Osteoblast (primary cell): ENCODE measurements at regions not wholly inside any gene's neighbourhood (a gene's known extent, or its start where the extent isn't known, plus 50 kb on each side); places are given as distances from the start of the nearest gene placed in this dataset.

Source experiments
- DNase-seq: peaks from one replicate; pipeline ENCODE4 v3.0.0; 2011; ENCODE audit warnings: low spot score, mixed read lengths; ENCODE audit not compliant: insufficient read length; ENCODE audit errors: missing footprints
- H2AFZ ChIP-seq: 2 replicates; pipeline ENCODE4 v1.6.0; 2011; ENCODE audit warnings: mild to moderate bottlenecking, low read length
- H3K27ac ChIP-seq: 2 replicates; pipeline ENCODE4 v1.5.1; 2011; ENCODE audit warnings: mild to moderate bottlenecking, low read depth, low read length, moderate library complexity
- H3K27me3 ChIP-seq: 2 replicates; pipeline ENCODE4 v1.6.0; 2012; ENCODE audit warnings: mild to moderate bottlenecking, control low read depth, inconsistent platforms, low read length, moderate library complexity; ENCODE audit not compliant: insufficient read depth
- H3K36me3 ChIP-seq: 2 replicates; pipeline ENCODE4 v1.5.1; 2011; ENCODE audit warnings: mild to moderate bottlenecking, low read length, control low read depth, moderate library complexity; ENCODE audit not compliant: insufficient read depth
- H3K4me1 ChIP-seq: 2 replicates; pipeline ENCODE4 v1.5.1; 2011; ENCODE audit warnings: mild to moderate bottlenecking, low read length, control low read depth, moderate library complexity; ENCODE audit not compliant: insufficient read depth
- H3K4me2 ChIP-seq: 2 replicates; pipeline ENCODE4 v1.6.0; 2011; ENCODE audit warnings: mild to moderate bottlenecking, low read length; ENCODE audit not compliant: insufficient read depth
- H3K4me3 ChIP-seq: fragments of 200-600 bp; sonication (generic); 3 replicates; pipeline ENCODE4 v1.5.1; 2012; ENCODE audit warnings: mild to moderate bottlenecking, low read length, inconsistent platforms; ENCODE audit not compliant: insufficient read depth
- H3K79me2 ChIP-seq: 2 replicates; pipeline ENCODE4 v1.6.0; 2012; ENCODE audit warnings: mild to moderate bottlenecking, low read length, control low read depth, inconsistent platforms; ENCODE audit not compliant: insufficient read depth
- H3K9me3 ChIP-seq: 2 replicates; pipeline ENCODE4 v1.5.1; 2011; ENCODE audit warnings: low read depth, low read length, control low read depth
- H4K20me1 ChIP-seq: 2 replicates; pipeline ENCODE4 v1.6.0; 2012; ENCODE audit warnings: mild to moderate bottlenecking, low read length, control low read depth; ENCODE audit not compliant: insufficient read depth
- CTCF ChIP-seq: IDR thresholded peaks from 2 replicates; pipeline ENCODE4 v1.5.1; 2011; ENCODE audit warnings: mild to moderate bottlenecking, low read depth, low read length, moderate library complexity; ENCODE audit errors: extremely low read depth

GRCh38 chr1:209411491-209411929 is 172.0 kb upstream of the CAMK1G start:
- peaks cover 34% of the 10 kb centered on the region for H3K4me1 ChIP-seq
- H2AFZ ChIP-seq, result peak overlapping the region; percentile 76
- no peak for TF ChIP-seq CTCF
- peak overlapping the region; percentile 3 for H3K4me2 ChIP-seq
- no peaks in the 10 kb centered on the region for H4K20me1 ChIP-seq
- no peaks in the 10 kb centered on the region for H3K27me3 ChIP-seq
- no peaks in the 10 kb centered on the region for H3K9me3 ChIP-seq
- no peaks in the 10 kb centered on the region for H3K36me3 ChIP-seq
- peak overlapping the region; percentile 43 for H3K27ac ChIP-seq
- no peak overlapping the region for H3K4me3 ChIP-seq
- no peak for DNase-seq
- H3K79me2 ChIP-seq, result no peaks in the 10 kb centered on the region

- Histone ChIP-seq H3K36me3 (no peaks in the 10 kb centered on the region), H3K27me3 (no peaks in the 10 kb centered on the region), H4K20me1 (no peaks in the 10 kb centered on the region), H2AFZ (peak overlapping the region; percentile 76), H3K27ac (peak overlapping the region; percentile 43), H3K79me2 (no peaks in the 10 kb centered on the region), H3K4me1 (peaks cover 31% of the 10 kb centered on the region), H3K9me3 (no peaks in the 10 kb centered on the region), H3K4me3 (no peak overlapping the region), H3K4me2 (peak overlapping the region; percentile 3)
- no peak for TF ChIP-seq CTCF
- DNase-seq, result peak; percentile 81
Measured at GRCh38 chr1:209412036-209412435, 171.5 kb upstream of the CAMK1G start.

GRCh38 chr1:209412566-209412965 is 170.9 kb upstream of the CAMK1G start:
- Histone ChIP-seq H3K36me3 (no peaks in the 10 kb centered on the region), H3K27ac (no peak overlapping the region), H4K20me1 (no peaks in the 10 kb centered on the region), H3K27me3 (no peaks in the 10 kb centered on the region), H3K4me1 (peaks cover 31% of the 10 kb centered on the region), H3K79me2 (no peaks in the 10 kb centered on the region), H2AFZ (no peak overlapping the region), H3K9me3 (no peaks in the 10 kb centered on the region), H3K4me2 (no peak overlapping the region), H3K4me3 (no peak overlapping the region)
- DNase-seq, result no peak
- TF ChIP-seq CTCF, result no peak

GRCh38 chr1:209413062-209413461 is 170.5 kb upstream of the CAMK1G start:
- TF ChIP-seq CTCF, result no peak
- Histone ChIP-seq H3K4me2 (no peak overlapping the region), H3K4me3 (no peak overlapping the region), H3K9me3 (no peaks in the 10 kb centered on the region), H3K79me2 (no peaks in the 10 kb centered on the region), H3K27ac (no peak overlapping the region), H3K36me3 (no peaks in the 10 kb centered on the region), H3K27me3 (no peaks in the 10 kb centered on the region), H4K20me1 (no peaks in the 10 kb centered on the region), H3K4me1 (peaks cover 31% of the 10 kb centered on the region), H2AFZ (no peak overlapping the region)
- no peak for DNase-seq
